GM21526 (cell line): ENCODE measurements at regions not wholly inside any gene's neighbourhood (a gene's known extent, or its start where the extent isn't known, plus 50 kb on each side); places are given as distances from the start of the nearest gene placed in this dataset.

Source experiments
- ATAC-seq: cut with Tn5 transposase; IDR thresholded peaks from one replicate; pipeline ENCODE4 v1.9.1; 2021; ENCODE audit warnings: moderate library complexity; ENCODE audit not compliant: unreplicated experiment, low FRiP score

- no peak for ATAC-seq
Measured at GRCh38 chr7:42987648-42988214, 55.6 kb downstream of the MRPL32 start.

- no peak for ATAC-seq
Measured at GRCh38 chr7:42991024-42991423, 58.8 kb downstream of the MRPL32 start.

- ATAC-seq, result no peak
Measured at GRCh38 chr7:42991913-42992591, 59.9 kb downstream of the MRPL32 start.

DNA sequence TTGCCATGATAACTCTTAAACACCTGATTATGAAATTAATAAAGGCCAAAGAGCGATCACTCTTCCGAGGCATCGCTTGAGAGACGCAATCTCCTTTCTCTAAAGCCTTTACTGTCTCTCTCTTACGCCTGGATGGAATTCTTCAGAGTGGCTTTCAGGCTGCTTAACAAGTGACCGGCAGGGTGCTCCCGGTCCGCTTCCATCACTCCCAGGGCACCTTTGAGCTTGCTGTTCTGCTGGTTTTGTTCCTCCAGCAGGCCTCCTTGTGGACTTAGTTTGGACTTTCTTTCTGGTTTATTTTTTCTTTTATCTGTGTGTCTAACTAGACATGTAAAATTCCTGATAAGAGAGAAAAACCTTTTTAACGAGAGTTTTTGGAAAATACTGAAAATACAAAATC lies 60.9 kb downstream of the MRPL32 start:
- ATAC-seq, result no peak

DNA sequence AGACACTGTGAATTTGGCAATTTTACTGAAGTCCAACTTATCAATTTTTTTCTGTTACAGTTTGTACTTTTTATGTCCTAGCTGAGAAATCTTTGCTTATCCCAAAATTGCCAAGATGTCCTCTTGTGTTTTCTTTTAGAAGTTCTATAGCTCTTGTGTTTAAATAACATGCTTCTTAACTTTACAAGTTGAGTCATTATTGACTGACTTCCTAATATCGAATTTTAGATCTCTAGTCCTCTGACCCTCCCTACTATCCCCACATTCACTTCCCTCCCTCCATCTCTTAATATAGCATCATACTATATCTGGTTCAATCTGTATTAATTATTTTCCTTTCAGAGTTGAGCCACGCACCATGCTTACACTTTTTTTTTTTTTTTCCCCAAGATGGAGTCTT lies 61.9 kb downstream of the MRPL32 start:
- ATAC-seq, result no peak

DNA sequence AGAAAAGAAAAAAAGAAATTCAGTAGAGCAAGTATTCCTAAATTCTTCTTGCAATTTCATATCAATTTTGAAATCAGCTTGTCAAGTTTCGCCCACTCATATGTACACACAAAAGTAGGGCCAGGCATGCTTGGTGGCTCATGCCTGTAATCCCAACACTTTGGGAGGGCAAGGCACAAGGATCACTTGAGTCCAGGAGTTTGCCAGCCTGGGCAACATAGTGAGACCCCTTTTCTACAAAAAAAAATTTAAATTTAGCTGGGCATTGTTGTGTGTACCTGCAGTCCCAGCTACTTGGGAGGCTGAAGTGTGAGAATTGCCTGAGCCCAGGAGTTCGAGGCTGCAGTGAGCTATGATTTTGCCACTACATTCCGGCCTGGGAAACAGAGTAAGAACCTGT lies 65.4 kb downstream of the MRPL32 start:
- no peak for ATAC-seq

- ATAC-seq, result no peak
Measured at GRCh38 chr7:43004082-43004481, 71.9 kb downstream of the MRPL32 start.

- no peak for ATAC-seq
Measured at GRCh38 chr7:43006008-43006407, 73.8 kb downstream of the MRPL32 start.

- no peak for ATAC-seq
Measured at GRCh38 chr7:43010061-43010460, 77.9 kb downstream of the MRPL32 start.

DNA sequence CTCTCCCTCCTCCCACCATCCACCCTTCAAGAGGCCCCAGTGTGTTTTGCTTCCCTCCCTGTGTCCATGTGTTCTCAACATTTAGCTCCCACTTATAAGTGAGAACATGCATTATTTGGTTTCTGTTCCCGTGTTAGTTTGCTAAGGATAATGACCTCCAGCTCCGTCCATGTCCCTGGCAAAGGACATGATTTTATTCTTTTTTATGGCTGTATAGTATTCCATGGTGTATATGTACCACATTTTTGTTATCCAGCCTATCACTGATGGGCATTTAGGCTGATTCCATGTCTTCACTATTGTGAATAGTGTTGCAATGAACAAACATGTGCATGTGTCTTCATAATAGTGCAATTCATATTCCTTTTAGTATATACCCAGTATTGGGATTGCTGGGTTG lies 79.7 kb downstream of the MRPL32 start:
- no peak for ATAC-seq

GRCh38 chr7:43014406-43014805 lies 82.2 kb downstream of the MRPL32 start:
- ATAC-seq, result no peak

- no peak for ATAC-seq
Measured at GRCh38 chr7:43015301-43015700, 83.1 kb downstream of the MRPL32 start.

- no peak for ATAC-seq
Measured at GRCh38 chr7:43018446-43018845, 86.3 kb downstream of the MRPL32 start.

DNA sequence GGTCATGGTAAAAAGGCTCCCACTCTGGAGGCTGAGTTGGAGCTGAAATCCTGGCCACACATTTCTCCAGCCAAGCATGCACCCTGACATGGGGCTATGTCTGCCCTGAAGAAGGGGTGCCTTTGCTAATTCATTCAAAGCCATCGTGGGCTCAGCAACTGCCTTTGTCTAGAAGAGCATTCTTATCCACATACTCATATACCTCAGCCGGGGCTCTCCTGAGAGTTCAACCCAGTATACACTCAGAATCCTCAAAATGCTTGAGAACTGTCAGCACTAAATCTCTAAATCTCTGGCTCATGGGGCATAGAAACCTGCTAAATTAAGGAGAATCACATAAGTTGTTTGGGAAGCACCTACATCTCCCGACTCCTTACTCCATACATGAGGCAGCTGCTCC lies 89.3 kb downstream of the MRPL32 start:
- ATAC-seq, result no peak

GRCh38 chr7:43022008-43022407 lies 89.8 kb downstream of the MRPL32 start:
- ATAC-seq, result no peak

- no peak for ATAC-seq
Measured at GRCh38 chr7:43033369-43033768, 79.1 kb upstream of the HECW1 start.

- no peak for ATAC-seq
Measured at GRCh38 chr7:43034535-43035002, 77.9 kb upstream of the HECW1 start.

- ATAC-seq, result no peak
Measured at GRCh38 chr7:43037531-43037930, 74.9 kb upstream of the HECW1 start.

DNA sequence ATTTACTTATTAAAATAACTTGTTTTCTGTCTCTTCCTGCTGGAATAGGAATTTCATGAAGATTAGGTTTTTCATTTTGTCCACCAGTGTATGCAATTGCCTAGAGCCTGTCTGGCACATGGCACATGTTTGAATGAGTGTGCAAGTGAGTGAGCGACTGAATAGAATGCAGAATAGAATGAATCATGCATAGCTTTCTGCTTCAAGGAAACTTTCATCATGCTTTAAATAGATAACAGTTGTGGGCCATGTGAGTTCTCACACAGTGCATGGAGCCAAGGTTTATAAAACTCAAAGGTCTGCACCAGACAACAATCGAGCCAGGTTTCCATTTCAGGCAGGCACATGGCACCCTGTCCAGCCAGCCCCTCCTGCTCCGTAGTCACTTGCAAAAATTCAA lies 74.2 kb upstream of the HECW1 start:
- ATAC-seq, result no peak

DNA sequence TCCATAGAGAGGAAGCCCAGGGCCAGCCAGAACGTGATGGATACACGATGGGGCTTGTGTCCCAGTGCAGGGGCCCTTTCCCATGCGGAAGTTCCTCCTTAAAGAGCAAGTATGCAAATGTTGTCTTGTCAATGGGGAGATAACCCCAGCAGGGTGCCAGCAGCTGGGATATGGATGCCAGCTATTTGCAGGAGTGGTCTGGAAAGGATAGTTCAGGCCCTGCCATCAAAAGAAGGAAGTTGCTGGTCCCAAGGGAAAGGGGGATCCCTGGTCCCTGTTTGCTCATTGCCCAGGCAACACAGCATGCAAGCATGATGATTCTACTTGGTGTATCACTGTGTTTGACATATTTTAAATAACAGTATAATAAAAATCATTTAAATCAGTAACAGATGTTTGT lies 73.1 kb upstream of the HECW1 start:
- ATAC-seq, result no peak

DNA sequence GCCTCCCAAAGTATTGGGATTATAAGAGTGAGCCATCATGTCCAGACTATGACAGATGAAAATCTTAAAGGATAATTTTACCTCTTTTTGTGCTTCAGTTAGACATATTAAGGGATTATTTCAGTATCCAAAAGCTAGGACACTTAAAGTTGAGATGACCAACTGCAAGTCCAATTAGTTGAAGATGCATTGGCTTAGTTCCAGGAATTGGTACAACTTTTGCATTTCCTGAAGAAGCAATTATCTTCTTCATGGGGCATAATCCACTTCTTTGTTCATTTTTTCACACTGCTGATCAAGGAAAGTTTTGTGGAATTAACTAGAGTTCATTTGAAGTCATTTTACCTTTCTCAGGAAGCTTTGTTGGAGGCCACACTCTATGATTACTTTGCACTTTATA lies 72.0 kb upstream of the HECW1 start:
- ATAC-seq, result no peak

GRCh38 chr7:43041105-43041504 lies 71.3 kb upstream of the HECW1 start:
- ATAC-seq, result no peak

DNA sequence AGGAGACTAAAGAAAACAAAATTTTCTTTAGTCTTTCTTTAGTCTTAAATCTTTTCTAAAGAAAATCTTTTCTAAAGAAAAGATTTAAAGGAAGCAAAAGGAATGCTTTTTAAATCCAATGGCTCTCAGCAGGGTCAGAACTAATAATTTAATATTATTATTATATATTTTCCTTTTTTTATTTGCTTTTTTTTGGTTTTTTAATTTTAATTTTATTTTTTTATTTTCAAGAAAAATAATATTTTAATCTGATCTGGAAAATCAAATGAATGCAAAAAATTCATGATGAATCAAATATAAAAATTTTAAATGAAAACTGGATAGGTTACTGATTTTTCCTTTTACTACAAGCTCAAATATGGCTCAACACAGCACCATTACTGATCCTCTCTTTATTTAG lies 70.7 kb upstream of the HECW1 start:
- ATAC-seq, result no peak
